ENCODE measurements at regions not wholly inside any gene's neighbourhood (a gene's known extent, or its start where the extent isn't known, plus 50 kb on each side); places are given as distances from the start of the nearest gene placed in this dataset.

- TF ChIP-seq BCL11A (IDR thresholded peaks at IDR 0.05; ENCODE audit: low read depth in 2 of 2, low read length in 2 of 2) = no peak
- TF ChIP-seq RFX5 (IDR thresholded peaks at IDR 0.05; ENCODE audit: borderline replicate concordance, low read depth, low read length) = no peak
- TF ChIP-seq, protein P1, sequence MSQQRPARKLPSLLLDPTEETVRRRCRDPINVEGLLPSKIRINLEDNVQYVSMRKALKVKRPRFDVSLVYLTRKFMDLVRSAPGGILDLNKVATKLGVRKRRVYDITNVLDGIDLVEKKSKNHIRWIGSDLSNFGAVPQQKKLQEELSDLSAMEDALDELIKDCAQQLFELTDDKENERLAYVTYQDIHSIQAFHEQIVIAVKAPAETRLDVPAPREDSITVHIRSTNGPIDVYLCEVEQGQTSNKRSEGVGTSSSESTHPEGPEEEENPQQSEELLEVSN (IDR thresholded peaks at IDR 0.05) = no peak
Observed at GRCh38 chr13:75194717-75195462, 287.1 kb downstream of the TBC1D4 start (continued).
